HCT116 (cell line): ENCODE measurements at regions not wholly inside any gene's neighbourhood (a gene's known extent, or its start where the extent isn't known, plus 50 kb on each side); places are given as distances from the start of the nearest gene placed in this dataset.

Source experiments
- ATAC-seq: fragments of 200-7000 bp; cut with Tn5 transposase; 2 replicates; pipeline ENCODE4 v1.9.1; 2020; ENCODE audit warnings: mild to moderate bottlenecking, moderate library complexity
- BruUV-seq: library from RNA; stranded (reverse); fragments of 400-500 nt; replicated peaks from 2 replicates; lab custom pipeline; 2021; lab: Mats Ljungman, UMichigan
- CTCF ChIA-PET: fragments of 300-600 bp; sonication (Branson Sonifier 250); formaldehyde crosslinking; loops from one replicate; lab custom pipeline; 2021; ENCODE audit warnings: antibody characterized with exemption; lab: Charles Lee
- POLR2A ChIA-PET: fragments of 300-600, 350-600 bp; sonication (Branson Sonifier 250); formaldehyde crosslinking; loops from one replicate; lab custom pipeline; 2021; ENCODE audit warnings: antibody characterized with exemption; lab: Charles Lee
- RAD21 ChIA-PET, 2 experiments: fragments of 300-600 bp; sonication (Branson Sonifier 250); formaldehyde crosslinking; loops; one replicate each; lab custom pipeline; 2023; ENCODE audit warnings: low total read pairs in 2 of 2; ENCODE audit not compliant: uncharacterized antibody in 2 of 2, unreplicated experiment in 2 of 2, low non-redundant PET in 1 of 2; lab: Charles Lee
- DNase-seq: peaks from one replicate; pipeline ENCODE4 v3.0.0-alpha.2; 2010; ENCODE audit warnings: low read depth, low spot score
- H2AFZ ChIP-seq: fragments of 200-600 bp; shearing (Covaris generic), sonication (generic); 2 replicates; pipeline ENCODE4 v1.6.1; 2017; ENCODE audit warnings: low read depth, mixed run types, mixed read lengths, antibody characterized with exemption, low read length; ENCODE audit not compliant: poor library complexity, severe bottlenecking
- H3K27ac ChIP-seq: 2 replicates; pipeline ENCODE4 v1.5.1; 2012; ENCODE audit warnings: low read depth, low read length
- H3K27me3 ChIP-seq: fragments of 200-600 bp; sonication (generic); 2 replicates; pipeline ENCODE4 v1.6.1; 2016; ENCODE audit warnings: mixed run types, low read length, mixed read lengths; ENCODE audit not compliant: insufficient read depth
- H3K36me3 ChIP-seq, 2 experiments: fragments of 200-500 bp in 1 of 2; fragments of 200-600 bp in 1 of 2; sonication (Bioruptor generic) in 1 of 2; sonication (generic) in 1 of 2; 2 replicates each; pipeline versions ENCODE4 v1.5.1 to v1.6.1; 2014 to 2016; ENCODE audit warnings: low read length in 2 of 2, inconsistent platforms in 1 of 2, mixed read lengths in 1 of 2, mixed run types in 1 of 2; ENCODE audit not compliant: insufficient read depth in 2 of 2, control insufficient read depth in 1 of 2
- H3K4me1 ChIP-seq, 2 experiments: fragments of 200-600 bp in 1 of 2; sonication (generic) in 1 of 2; 2 replicates each; pipeline versions ENCODE4 v1.5.1 to v1.6.1; 2012 to 2017; ENCODE audit warnings: low read length in 2 of 2, inconsistent platforms in 1 of 2, mild to moderate bottlenecking in 1 of 2, mixed read lengths in 1 of 2, mixed run types in 1 of 2, moderate library complexity in 1 of 2; ENCODE audit not compliant: insufficient read depth in 2 of 2, control insufficient read depth in 1 of 2
- H3K4me2 ChIP-seq: fragments of 200-600 bp; sonication (generic); 2 replicates; pipeline ENCODE4 v1.6.1; 2017; ENCODE audit warnings: mixed run types, low read length, mixed read lengths
- H3K4me3 ChIP-seq, 2 experiments: fragments of 200-600 bp in 1 of 2; sonication (generic) in 1 of 2; replicated peaks in 1 of 2; 2 replicates each; pipeline ENCODE4 v1.5.1; 2011 to 2016; ENCODE audit warnings: low read length in 2 of 2, control low read depth in 1 of 2, low read depth in 1 of 2, mild to moderate bottlenecking in 1 of 2, mixed read lengths in 1 of 2, mixed run types in 1 of 2
- H3K79me2 ChIP-seq: fragments of 200-600 bp; sonication (generic); 2 replicates; pipeline ENCODE4 v1.6.1; 2017; ENCODE audit warnings: mild to moderate bottlenecking, mixed run types, low read length, moderate library complexity, mixed read lengths; ENCODE audit not compliant: insufficient read depth
- H3K9ac ChIP-seq: fragments of 200-600 bp; sonication (generic); 2 replicates; pipeline ENCODE4 v1.6.1; 2016; ENCODE audit warnings: low read length, mixed read lengths
- H3K9me2 ChIP-seq: fragments of 200-600 bp; sonication (generic), shearing (Covaris generic); 2 replicates; pipeline ENCODE4 v1.6.1; 2017; ENCODE audit warnings: mixed run types, mild to moderate bottlenecking, moderate library complexity; ENCODE audit not compliant: insufficient read depth
- H3K9me3 ChIP-seq, 2 experiments: fragments of 200-500 bp in 1 of 2; fragments of 200-600 bp in 1 of 2; sonication (Bioruptor generic) in 1 of 2; sonication (generic) in 1 of 2; 2 replicates each; pipeline ENCODE4 v1.6.1; 2014 to 2017; ENCODE audit warnings: low read length in 2 of 2, mixed read lengths in 2 of 2, inconsistent platforms in 1 of 2, low read depth in 1 of 2, mild to moderate bottlenecking in 1 of 2, mixed run types in 1 of 2, moderate library complexity in 1 of 2; ENCODE audit not compliant: control insufficient read depth in 1 of 2, insufficient read depth in 1 of 2
- H4K20me1 ChIP-seq: fragments of 200-600 bp; sonication (generic), shearing (Covaris generic); 2 replicates; pipeline ENCODE4 v1.6.1; 2017; ENCODE audit warnings: mixed run types, mild to moderate bottlenecking, moderate library complexity; ENCODE audit not compliant: insufficient read depth
- ATF3 ChIP-seq: IDR thresholded peaks from 2 replicates; pipeline ENCODE4 v1.6.1; 2012
- CBX3 ChIP-seq: IDR thresholded peaks from 2 replicates; pipeline ENCODE4 v1.6.1; 2012; ENCODE audit warnings: low read depth
- EGR1 ChIP-seq: IDR thresholded peaks from 2 replicates; pipeline ENCODE4 v1.6.1; 2012; ENCODE audit warnings: low read depth
- ELF1 ChIP-seq: IDR thresholded peaks from 2 replicates; pipeline ENCODE4 v1.6.1; 2012; ENCODE audit warnings: low read depth, borderline replicate concordance
- EZH2 ChIP-seq: fragments of 200-600 bp; sonication (generic); IDR thresholded peaks from 2 replicates; pipeline ENCODE4 v1.6.1; 2017; ENCODE audit warnings: antibody characterized with exemption, mixed run types
- FOSL1 ChIP-seq: IDR thresholded peaks from 2 replicates; pipeline ENCODE4 v1.6.1; 2012; ENCODE audit warnings: low read depth
- MAX ChIP-seq: IDR thresholded peaks from 2 replicates; pipeline ENCODE4 v1.6.1; 2012
- POLR2A ChIP-seq: IDR thresholded peaks from 2 replicates; pipeline ENCODE4 v1.7.0; 2011; ENCODE audit warnings: borderline replicate concordance; ENCODE audit not compliant: insufficient read depth, insufficient read length; ENCODE audit errors: extremely low read depth
- RAD21 ChIP-seq: IDR thresholded peaks from 2 replicates; pipeline ENCODE4 v1.6.1; 2012; ENCODE audit warnings: low read depth, mild to moderate bottlenecking
- intact Hi-C: fragments of 100-400 bp; cut with micrococcal nuclease; formaldehyde crosslinking; loops from 2 replicates; pipeline ENCODE4 v1.10.0; 2022
- TF ChIP-seq, protein P1 (sequence below), 3 experiments: fragments of 200-600 bp in 1 of 3; sonication (generic) in 1 of 3; IDR thresholded peaks in 2 of 3; conservative IDR thresholded peaks in 1 of 3; 2 replicates each; pipeline ENCODE4 v1.5.1; 2012 to 2017; ENCODE audit warnings: low read depth in 2 of 3, low read length in 2 of 3, antibody characterized with exemption in 1 of 3, borderline replicate concordance in 1 of 3, control low read depth in 1 of 3, mild to moderate bottlenecking in 1 of 3, mixed read lengths in 1 of 3, mixed run types in 1 of 3, moderate library complexity in 1 of 3; ENCODE audit not compliant: insufficient read depth in 1 of 3
- TF ChIP-seq, protein P2 (sequence below): IDR thresholded peaks from 2 replicates; pipeline ENCODE4 v1.6.1; 2012; ENCODE audit warnings: low read depth

DNA sequence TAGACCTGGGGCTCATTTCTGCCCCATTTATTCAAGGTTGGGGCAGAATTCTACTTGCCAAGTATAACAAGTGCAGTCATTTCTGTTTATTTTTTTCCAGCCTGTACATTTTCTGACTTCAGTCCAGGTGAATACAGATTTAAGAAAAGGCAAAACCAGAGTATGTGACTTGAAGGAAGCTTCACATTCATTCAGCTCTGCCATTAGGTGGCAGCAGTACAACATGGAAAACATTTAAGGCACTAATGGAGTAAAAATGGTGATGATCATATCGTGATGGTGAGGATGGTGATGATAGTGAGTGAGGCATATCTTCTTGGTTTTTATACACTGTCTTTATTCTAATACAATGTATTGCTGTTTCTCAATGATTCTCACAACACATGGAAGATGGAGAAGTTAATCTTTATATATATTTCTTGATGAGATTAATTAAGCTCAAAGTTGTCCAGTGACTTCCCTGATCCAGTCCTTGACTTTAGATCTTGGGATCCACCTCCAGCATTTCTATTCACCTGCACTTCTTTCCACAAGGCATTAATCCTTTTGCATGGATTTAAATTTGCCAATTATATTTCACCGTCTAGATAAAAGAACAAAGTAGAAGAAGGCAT lies 176.7 kb upstream of the SEL1L start:
- H3K4me1 ChIP-seq, result no peaks in the 10 kb centered on the region
- H3K79me2 ChIP-seq, result no peaks in the 10 kb centered on the region
- no peaks in the 10 kb centered on the region for H3K9me3 ChIP-seq
- H3K27me3 ChIP-seq, result no peaks in the 10 kb centered on the region
- DNase-seq (peak; percentile 16), ATAC-seq (no peak)
- POLR2A ChIA-PET, result no interaction called here
- intact Hi-C loops, result no loop called here
- CTCF ChIA-PET, result interaction anchor here (1.4 kb wide), 1 partner anchor 85 kb away, joined by 3 read pairs; no protein-coding TSS in a partner anchor
- no peaks in the 10 kb centered on the region for H3K36me3 ChIP-seq
- TF ChIP-seq ELF1, result no peak
- TF ChIP-seq, protein P1, sequence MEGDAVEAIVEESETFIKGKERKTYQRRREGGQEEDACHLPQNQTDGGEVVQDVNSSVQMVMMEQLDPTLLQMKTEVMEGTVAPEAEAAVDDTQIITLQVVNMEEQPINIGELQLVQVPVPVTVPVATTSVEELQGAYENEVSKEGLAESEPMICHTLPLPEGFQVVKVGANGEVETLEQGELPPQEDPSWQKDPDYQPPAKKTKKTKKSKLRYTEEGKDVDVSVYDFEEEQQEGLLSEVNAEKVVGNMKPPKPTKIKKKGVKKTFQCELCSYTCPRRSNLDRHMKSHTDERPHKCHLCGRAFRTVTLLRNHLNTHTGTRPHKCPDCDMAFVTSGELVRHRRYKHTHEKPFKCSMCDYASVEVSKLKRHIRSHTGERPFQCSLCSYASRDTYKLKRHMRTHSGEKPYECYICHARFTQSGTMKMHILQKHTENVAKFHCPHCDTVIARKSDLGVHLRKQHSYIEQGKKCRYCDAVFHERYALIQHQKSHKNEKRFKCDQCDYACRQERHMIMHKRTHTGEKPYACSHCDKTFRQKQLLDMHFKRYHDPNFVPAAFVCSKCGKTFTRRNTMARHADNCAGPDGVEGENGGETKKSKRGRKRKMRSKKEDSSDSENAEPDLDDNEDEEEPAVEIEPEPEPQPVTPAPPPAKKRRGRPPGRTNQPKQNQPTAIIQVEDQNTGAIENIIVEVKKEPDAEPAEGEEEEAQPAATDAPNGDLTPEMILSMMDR (IDR thresholded peaks at IDR 0.05 in 2 of 3, conservative IDR thresholded peaks at IDR 0.05 in 1 of 3; ENCODE audit: borderline replicate concordance in 1 of 3, insufficient read depth in 1 of 3, low read depth in 2 of 3, low read length in 2 of 3), result peak in 2 of 3 experiments; percentile 46 to 57; a peak in 4 of 6 replicates
- peak; percentile 39 for TF ChIP-seq RAD21
- no peaks in the 10 kb centered on the region for H4K20me1 ChIP-seq
- no peak overlapping the region for H3K27ac ChIP-seq
- H3K9ac ChIP-seq, result no peak overlapping the region
- BruUV-seq, result no TSS peak
- no peak overlapping the region for H3K4me3 ChIP-seq
- no peak overlapping the region for H3K4me2 ChIP-seq
- H2AFZ ChIP-seq, result no peak overlapping the region
- RAD21 ChIA-PET, result no interaction called here
- H3K9me2 ChIP-seq, result no peaks in the 10 kb centered on the region

GRCh38 chr14:81715731-81716130 lies 182.1 kb upstream of the SEL1L start:
- Histone ChIP-seq H3K9me3 (no peaks in the 10 kb centered on the region; a peak in 1 of 4 replicates), H3K27me3 (no peaks in the 10 kb centered on the region), H3K9ac (no peak overlapping the region), H3K79me2 (no peaks in the 10 kb centered on the region), H3K4me1 (no peaks in the 10 kb centered on the region), H4K20me1 (no peaks in the 10 kb centered on the region), H3K4me3 (no peak overlapping the region), H3K27ac (no peak overlapping the region), H3K36me3 (no peaks in the 10 kb centered on the region), H3K9me2 (no peaks in the 10 kb centered on the region), H2AFZ (no peak overlapping the region), H3K4me2 (no peak overlapping the region)
- ATAC-seq, result no peak
- RAD21 ChIA-PET, result no interaction called here
- CTCF ChIA-PET, result no interaction called here
- no TSS peak for BruUV-seq
- POLR2A ChIA-PET, result no interaction called here
- no peak for DNase-seq
- intact Hi-C loops, result no loop called here
- TF ChIP-seq POLR2A, result no peak
- no peak for TF ChIP-seq RAD21
- TF ChIP-seq, protein P2, sequence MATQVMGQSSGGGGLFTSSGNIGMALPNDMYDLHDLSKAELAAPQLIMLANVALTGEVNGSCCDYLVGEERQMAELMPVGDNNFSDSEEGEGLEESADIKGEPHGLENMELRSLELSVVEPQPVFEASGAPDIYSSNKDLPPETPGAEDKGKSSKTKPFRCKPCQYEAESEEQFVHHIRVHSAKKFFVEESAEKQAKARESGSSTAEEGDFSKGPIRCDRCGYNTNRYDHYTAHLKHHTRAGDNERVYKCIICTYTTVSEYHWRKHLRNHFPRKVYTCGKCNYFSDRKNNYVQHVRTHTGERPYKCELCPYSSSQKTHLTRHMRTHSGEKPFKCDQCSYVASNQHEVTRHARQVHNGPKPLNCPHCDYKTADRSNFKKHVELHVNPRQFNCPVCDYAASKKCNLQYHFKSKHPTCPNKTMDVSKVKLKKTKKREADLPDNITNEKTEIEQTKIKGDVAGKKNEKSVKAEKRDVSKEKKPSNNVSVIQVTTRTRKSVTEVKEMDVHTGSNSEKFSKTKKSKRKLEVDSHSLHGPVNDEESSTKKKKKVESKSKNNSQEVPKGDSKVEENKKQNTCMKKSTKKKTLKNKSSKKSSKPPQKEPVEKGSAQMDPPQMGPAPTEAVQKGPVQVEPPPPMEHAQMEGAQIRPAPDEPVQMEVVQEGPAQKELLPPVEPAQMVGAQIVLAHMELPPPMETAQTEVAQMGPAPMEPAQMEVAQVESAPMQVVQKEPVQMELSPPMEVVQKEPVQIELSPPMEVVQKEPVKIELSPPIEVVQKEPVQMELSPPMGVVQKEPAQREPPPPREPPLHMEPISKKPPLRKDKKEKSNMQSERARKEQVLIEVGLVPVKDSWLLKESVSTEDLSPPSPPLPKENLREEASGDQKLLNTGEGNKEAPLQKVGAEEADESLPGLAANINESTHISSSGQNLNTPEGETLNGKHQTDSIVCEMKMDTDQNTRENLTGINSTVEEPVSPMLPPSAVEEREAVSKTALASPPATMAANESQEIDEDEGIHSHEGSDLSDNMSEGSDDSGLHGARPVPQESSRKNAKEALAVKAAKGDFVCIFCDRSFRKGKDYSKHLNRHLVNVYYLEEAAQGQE, result no peak
- no peak for TF ChIP-seq EZH2
- no peak for TF ChIP-seq MAX
- TF ChIP-seq, protein P1 (IDR thresholded peaks at IDR 0.05 in 2 of 3, conservative IDR thresholded peaks at IDR 0.05 in 1 of 3; ENCODE audit: borderline replicate concordance in 1 of 3, insufficient read depth in 1 of 3, low read depth in 2 of 3, low read length in 2 of 3), result no peak
- no peak for TF ChIP-seq FOSL1
- no peak for TF ChIP-seq ATF3
- no peak for TF ChIP-seq ELF1
- TF ChIP-seq CBX3, result no peak
- no peak for TF ChIP-seq EGR1
